ENCODE measurements at regions not wholly inside any gene's neighbourhood (a gene's known extent, or its start where the extent isn't known, plus 50 kb on each side); places are given as distances from the start of the nearest gene placed in this dataset.
A peak's percentile ranks its signal among the peaks of the same experiment; 100 is the strongest.
"Not testable (repeated sequence)": the region's sequence is repeated elsewhere in the genome, so short reads cannot be mapped to it uniquely, and the experiment has no call there.

- DNase-seq (ENCODE audit: low spot score) = no peak
These were observed 378.8 kb downstream of the MED13L start for GRCh38 chr12:115898670-115899069.

- no peak for DNase-seq (ENCODE audit: low spot score)
These were observed 379.8 kb downstream of the MED13L start for GRCh38 chr12:115897729-115898128.

- peak; percentile 11 for DNase-seq (ENCODE audit: low spot score)
These were observed 382.2 kb downstream of the MED13L start for GRCh38 chr12:115895247-115895646.

GRCh38 chr12:115891556-115892164 lies 385.8 kb downstream of the MED13L start:
- no peak for DNase-seq (ENCODE audit: low spot score)

GRCh38 chr12:115886666-115887065 lies 390.8 kb downstream of the MED13L start:
- DNase-seq (ENCODE audit: low spot score) = no peak

GRCh38 chr12:115885040-115885690 lies 392.3 kb downstream of the MED13L start:
- no peak for DNase-seq (ENCODE audit: low spot score)

- no peak for DNase-seq (ENCODE audit: low spot score)
These were observed 394.6 kb downstream of the MED13L start for GRCh38 chr12:115882936-115883335.

- DNase-seq (ENCODE audit: low spot score) = no peak
These were observed 397.3 kb downstream of the MED13L start for GRCh38 chr12:115880238-115880637.

- DNase-seq (ENCODE audit: low spot score) = no peak
These were observed 398.1 kb downstream of the MED13L start for GRCh38 chr12:115879354-115879753.

GRCh38 chr12:115873451-115874082 lies 403.9 kb downstream of the MED13L start:
- no peak for DNase-seq (ENCODE audit: low spot score)

GRCh38 chr12:115872919-115873357 lies 404.6 kb downstream of the MED13L start:
- DNase-seq (ENCODE audit: low spot score) = no peak

- no peak for DNase-seq (ENCODE audit: low spot score)
These were observed 405.3 kb downstream of the MED13L start for GRCh38 chr12:115872212-115872611.

- peak; percentile 4 for DNase-seq (ENCODE audit: low spot score)
These were observed 405.8 kb downstream of the MED13L start for GRCh38 chr12:115871714-115872113.

GRCh38 chr12:115870510-115870909 lies 407.0 kb downstream of the MED13L start:
- no peak for DNase-seq (ENCODE audit: low spot score)

GRCh38 chr12:115870021-115870420 lies 407.5 kb downstream of the MED13L start:
- no peak for DNase-seq (ENCODE audit: low spot score)

- DNase-seq (ENCODE audit: low spot score) = no peak
These were observed 407.9 kb downstream of the MED13L start for GRCh38 chr12:115869604-115870003.

- no peak for DNase-seq (ENCODE audit: low spot score)
These were observed 408.9 kb downstream of the MED13L start for GRCh38 chr12:115868624-115869023.

- DNase-seq (ENCODE audit: low spot score) = no peak
These were observed 409.6 kb downstream of the MED13L start for GRCh38 chr12:115867854-115868253.

- no peak for DNase-seq (ENCODE audit: low spot score)
These were observed 410.5 kb downstream of the MED13L start for GRCh38 chr12:115866909-115867525.

- not testable (repeated sequence) for DNase-seq (ENCODE audit: low spot score)
These were observed 411.2 kb downstream of the MED13L start for GRCh38 chr12:115866281-115866680.

- no peak for DNase-seq (ENCODE audit: low spot score)
These were observed 413.1 kb downstream of the MED13L start for GRCh38 chr12:115864396-115864795.

- no peak for DNase-seq (ENCODE audit: low spot score)
These were observed 416.9 kb downstream of the MED13L start for GRCh38 chr12:115860619-115861018.

GRCh38 chr12:115859231-115859630 lies 418.3 kb downstream of the MED13L start:
- no peak for DNase-seq (ENCODE audit: low spot score)
